Neural progenitor cell (in vitro differentiated cells): ENCODE measurements at regions not wholly inside any gene's neighbourhood (a gene's known extent, or its start where the extent isn't known, plus 50 kb on each side); places are given as distances from the start of the nearest gene placed in this dataset.

ENCODE experiments used
- CTCF ChIP-seq: fragments of 200-600 bp; sonication (generic); IDR thresholded peaks from 2 replicates; pipeline ENCODE4 v1.5.1; 2017; ENCODE audit warnings: antibody characterized with exemption, mild to moderate bottlenecking
- EZH2 ChIP-seq: fragments of 200-600 bp; sonication (generic); IDR thresholded peaks from 2 replicates; pipeline ENCODE4 v1.6.1; 2017; ENCODE audit warnings: antibody characterized with exemption, mild to moderate bottlenecking, moderate library complexity

DNA sequence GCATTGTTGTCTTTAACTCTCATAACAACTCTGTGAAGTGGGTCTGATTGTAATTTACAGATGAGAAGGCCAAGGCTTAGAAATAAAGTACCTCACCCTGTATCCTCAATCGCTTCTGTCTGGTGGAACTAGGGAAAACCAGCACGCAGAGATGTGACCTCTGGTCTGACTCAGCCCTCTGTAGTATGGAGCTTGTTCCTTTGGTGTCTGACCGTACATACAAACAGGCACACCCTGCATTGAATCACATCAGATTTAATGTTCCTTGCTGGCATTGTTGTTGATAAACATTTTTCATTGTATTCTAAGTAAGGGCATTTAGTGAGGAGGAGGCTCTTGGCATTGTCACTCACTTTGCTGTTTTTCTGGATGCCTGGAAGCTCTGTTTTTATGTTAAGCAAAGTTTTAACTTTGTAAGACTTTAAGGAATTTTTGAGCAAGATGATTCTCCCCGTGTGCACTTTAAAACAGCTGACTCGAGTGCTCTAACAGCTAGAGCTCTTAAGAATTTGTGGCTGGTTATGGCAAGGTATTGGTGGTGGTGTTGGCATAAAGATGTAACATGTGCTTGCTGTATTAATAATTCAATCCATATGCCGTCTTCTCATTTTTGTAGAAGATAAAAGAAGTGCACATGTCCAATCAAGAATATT, 89.0 kb upstream of the SPATA13 start:
- TF ChIP-seq EZH2 (no peak), CTCF (no peak)
